HG03280 (cell line): ENCODE measurements at regions not wholly inside any gene's neighbourhood (a gene's known extent, or its start where the extent isn't known, plus 50 kb on each side); places are given as distances from the start of the nearest gene placed in this dataset.

Source experiments
- ATAC-seq: cut with Tn5 transposase; IDR thresholded peaks from one replicate; pipeline ENCODE4 v1.9.1; 2021; ENCODE audit warnings: mild to moderate bottlenecking, moderate library complexity; ENCODE audit not compliant: unreplicated experiment

DNA sequence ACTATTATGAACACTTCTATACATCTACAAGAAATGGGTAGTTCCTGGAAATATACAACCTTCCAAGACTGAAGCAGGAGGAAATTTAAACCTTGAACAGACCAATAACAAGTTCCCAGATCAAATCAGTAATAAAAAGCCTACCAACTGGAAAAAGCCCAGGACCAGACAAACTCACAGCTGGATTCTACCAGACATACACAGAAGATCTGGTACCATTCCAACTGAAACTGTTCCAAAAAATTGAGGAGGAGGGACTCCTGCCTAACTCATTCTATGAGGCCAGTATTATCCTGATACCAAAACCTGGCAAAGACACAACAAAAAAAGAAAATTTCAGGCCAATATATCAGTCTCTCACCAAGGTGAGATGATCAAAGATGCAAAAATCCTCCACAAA lies 189.4 kb downstream of the RPS29 start:
- ATAC-seq: no peak

DNA sequence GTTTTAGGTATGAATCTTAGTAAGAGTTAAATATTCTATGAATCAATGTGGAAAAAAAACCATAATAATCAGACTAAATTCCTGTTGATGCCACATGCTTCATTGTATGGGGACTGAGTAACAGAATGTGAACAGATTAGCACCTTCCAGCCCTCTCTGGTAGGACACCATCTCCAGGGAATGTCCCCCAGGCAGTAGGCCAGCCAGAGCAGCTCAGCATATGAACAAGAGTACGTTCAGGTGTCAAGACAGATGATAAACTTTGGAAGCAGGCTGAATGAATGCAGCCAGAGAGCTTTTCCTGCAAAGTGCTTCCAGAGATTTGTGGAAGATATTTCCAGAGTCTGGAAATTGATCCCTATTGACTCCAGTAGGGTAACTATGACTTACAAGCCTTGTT lies 204.4 kb downstream of the RPS29 start:
- ATAC-seq: no peak

DNA sequence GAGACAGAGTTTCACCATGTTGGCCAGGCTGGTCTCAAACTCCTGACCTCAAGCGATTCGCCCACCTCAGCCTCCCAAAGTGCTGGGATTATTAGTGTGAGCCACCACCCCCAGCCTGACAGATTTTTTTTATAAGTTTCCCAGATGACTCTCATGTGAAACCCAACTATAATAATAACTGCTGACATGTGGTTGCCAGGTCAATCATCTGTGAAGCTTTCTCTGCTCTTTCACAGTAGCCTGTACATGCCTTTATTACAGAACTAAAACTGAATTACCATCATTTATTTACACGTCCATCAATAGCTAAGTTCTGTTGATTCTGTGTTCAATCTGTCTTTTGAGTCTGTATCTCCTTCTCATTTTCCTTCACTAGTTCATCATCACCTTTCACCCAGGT lies 218.5 kb downstream of the RPS29 start:
- no peak for ATAC-seq

DNA sequence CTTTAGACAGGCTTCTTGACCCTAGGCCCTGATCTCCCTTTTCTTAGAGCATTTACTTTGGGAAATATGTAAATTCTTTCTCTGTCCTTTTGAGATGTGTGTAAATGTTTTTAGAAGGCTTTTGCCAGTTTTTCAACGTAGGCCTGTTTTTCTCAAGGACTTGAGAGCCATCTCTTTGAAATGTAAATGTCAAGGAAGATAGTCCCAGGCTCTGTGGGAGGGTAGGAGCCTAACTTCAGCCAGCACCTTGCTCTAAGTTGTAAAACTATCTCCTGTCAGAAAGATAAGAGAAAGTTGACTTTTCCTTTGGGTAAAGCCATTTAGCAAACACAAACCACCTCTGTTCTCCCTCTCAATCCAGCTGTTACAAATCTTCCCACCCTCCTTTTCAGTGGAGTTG lies 219.8 kb downstream of the RPS29 start:
- ATAC-seq: no peak

DNA sequence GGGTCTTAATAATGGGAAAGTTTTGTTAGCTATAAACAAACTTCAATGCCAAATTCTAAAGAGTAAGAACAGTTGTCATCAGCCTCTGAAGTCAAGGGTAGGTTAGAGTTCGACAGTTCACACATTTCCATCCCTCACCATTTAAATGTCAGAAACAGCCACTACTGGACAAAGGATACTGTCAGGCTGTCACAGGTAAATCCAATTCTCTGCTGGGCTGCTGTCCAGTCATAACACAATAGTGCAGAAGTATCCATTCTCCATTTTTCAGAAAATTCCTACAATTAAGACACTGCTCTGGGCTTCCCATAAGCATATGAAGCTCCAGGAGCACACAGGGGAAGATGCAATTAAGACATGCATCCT lies 221.4 kb downstream of the RPS29 start:
- ATAC-seq: no peak

DNA sequence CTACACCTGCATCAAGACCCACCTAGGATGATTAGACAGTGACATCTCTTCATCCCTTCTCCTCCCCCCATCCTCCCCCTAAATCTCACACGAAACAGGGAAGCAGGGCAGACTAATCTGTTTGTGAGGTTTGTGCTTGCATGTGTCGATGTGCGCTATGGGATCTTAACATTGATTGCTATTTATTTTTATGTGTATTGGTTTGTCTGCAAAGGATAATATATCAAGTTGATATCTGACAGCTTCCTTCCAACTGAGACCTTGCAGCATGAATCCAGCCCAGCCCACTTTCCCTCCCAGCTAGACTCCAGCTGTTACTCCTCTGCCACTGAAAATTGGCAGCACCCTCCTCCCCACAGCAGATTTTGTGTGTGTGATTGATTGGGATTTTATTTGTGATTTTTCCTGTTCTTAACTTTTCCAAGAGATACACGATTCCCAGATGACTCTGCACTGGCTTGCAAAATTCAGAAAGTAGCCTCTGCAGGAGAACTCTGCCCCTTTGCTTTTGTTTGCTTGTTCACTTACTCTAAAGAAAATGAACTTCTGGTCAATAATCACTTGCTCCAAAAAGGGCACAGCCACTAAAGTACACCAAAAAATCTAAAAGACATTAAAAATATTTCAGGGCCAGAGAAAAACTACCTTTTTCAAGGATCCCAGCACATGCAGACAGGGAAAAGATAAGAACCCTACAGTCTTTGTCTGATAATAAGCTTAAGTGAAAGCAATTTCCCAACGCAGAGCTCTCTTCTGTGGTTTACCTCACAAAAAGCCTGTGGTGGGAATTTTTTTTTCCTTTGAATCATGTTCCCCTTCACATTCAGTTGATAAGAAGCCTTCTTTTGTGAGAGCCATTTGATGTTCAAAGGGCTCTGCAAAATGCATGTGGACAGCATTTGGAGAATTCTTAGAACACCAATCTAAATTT lies 222.1 kb downstream of the RPS29 start:
- ATAC-seq: no peak

DNA sequence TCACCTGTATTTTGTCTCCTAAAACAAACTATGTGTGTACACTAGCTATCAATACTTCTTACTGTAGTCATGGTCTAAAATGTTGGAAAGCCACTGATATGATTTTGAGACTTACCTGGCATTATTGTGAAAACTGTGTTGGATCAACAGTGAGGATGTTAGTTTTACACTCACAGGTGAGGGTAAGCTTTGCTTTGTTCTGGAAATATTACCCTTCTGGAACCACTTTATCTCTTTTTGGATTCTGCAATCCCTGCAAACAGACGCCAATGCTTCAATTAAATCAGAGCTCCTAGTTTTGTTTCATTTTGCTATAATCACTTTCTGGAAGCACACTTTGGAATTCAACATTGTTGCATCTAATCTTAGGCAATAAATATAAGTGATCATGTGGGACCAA lies 223.3 kb downstream of the RPS29 start:
- no peak for ATAC-seq

DNA sequence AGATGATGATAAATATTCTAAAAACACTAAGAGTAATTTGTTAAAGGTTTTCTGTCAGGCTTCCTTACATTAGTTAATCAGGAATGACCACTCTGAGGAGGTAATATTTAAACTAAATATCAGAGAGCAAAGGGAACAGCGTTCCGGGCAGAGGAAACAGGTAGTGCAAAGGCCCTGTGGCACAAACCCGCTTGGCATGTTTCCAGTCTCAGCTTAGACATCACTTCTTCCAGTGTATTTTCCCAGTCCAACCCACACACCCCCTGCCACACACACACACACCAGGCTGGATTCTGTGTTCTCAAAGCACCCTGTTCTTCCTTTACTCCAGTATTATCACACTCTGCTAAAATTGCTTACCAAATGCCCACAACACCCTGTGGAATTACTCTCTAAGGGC lies 247.1 kb downstream of the RPS29 start:
- ATAC-seq: no peak

DNA sequence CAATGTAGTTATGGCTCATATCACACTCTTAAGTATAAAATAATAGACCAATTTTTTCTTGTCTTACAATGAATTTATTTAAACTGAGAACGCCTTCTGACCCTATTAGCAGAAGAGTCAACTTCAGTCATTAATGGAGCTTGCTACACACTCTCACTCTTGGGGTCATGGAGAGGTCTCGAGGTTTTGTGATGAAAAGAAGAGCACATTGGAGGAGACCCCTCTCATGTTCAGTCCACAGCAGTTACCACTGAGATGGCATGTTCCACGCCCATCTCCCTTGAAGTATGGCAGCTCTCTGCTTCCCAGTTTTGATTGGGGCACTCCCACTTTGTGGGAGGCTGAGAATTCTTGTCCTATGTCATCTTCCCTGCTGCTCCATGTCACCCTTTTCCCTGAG lies 266.4 kb downstream of the RPS29 start:
- no peak for ATAC-seq

DNA sequence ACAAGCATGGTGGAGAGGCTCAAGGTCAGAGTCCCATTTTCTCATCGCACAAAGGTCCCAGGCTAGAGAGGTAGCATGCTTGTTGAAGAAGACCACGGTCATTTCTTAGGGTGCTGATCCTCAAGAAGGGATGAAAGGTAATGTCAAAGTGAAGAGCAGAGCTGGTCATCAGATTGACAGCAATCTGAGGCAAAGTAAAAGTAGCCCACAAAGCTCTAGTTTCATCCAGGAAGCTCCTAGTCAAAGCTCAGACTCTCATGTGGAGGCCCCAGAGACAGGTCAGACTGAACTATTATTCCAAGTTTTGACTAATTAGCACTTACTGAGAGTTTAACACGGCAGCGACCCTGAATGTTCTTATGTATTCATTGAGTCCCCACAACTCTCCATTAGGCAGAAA lies 270.6 kb downstream of the RPS29 start:
- ATAC-seq: no peak

DNA sequence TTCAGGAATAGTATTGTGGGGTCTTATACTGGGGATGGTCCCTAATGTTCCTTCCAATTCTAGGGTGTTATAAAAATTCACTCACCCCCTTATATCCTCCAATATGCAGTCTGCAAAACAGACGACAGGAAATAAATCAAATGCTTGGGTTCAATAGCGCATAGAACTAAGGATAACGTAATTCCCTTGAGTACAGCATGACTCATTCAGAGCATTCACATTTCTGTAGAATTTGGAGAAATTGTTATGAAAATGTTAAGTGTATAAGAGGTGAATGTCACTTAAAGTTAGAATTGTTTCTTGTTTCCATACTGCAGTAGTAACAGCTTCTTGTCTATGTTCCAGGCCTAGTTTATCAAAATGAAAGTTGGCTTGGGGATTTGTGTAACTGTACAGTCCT lies 271.4 kb downstream of the RPS29 start:
- no peak for ATAC-seq

DNA sequence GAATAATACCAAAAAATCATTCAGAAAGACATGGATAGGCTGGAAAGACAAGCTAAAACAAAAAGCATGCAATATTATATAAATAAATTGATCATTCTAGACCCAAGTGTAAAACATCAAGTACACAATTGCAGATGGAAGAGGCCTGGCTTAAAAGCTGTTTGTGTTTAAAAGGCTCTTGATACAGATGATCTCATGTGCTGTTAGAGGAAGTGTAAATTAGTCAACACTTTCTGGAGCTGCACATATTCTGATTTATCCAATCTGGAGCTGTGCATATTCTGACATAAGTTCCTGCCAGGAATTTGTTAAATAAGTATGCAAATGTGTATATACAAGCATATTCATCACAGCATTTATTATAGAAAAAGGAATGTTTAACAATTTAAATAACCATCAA lies 273.1 kb downstream of the RPS29 start:
- no peak for ATAC-seq

DNA sequence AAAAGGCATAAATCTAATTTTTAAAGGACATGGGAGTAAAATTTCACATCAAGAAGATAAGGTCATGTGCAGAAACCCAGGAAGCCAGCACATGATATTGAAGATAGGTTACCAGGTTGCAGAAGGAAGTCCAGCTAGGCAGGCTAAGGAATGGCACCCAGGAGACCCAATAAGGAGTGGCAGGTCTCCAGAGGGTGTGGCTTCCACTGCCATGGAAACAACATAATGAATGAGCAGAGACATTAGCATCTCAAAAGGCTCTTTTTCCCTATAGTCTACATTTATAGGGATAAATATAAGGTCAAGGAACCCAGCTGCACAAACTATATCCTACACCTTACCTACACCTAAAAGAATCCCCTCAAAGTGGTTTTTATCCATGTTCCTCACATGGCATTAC lies 275.9 kb downstream of the RPS29 start:
- no peak for ATAC-seq

DNA sequence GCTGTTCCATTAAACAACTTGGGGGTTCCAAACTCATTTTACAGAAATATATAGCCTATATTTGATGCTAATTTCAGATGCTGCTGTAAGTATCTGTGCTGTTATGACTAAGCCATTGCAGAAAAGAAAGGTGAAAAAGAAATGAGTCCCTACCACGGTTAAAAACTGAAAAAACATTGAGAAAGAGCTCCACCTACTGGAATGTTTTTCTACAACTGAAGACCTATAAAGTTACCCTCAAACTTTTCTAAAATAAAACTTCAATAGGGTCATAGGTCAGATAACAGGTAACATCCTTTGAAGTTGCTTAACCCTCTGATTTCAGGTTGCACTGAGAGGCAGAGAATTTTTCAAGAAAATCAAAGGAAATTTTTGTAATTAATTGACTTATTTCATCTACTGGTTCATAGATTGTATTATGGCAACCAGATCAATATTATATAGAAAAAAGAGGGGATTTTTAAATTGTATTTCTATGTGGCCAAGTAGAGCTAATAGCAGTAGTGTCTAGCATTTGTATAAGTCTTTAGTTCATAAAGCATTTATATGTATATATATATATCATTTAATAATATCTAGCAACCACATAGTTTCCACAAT lies 279.9 kb downstream of the RPS29 start:
- peak; percentile 73 for ATAC-seq

DNA sequence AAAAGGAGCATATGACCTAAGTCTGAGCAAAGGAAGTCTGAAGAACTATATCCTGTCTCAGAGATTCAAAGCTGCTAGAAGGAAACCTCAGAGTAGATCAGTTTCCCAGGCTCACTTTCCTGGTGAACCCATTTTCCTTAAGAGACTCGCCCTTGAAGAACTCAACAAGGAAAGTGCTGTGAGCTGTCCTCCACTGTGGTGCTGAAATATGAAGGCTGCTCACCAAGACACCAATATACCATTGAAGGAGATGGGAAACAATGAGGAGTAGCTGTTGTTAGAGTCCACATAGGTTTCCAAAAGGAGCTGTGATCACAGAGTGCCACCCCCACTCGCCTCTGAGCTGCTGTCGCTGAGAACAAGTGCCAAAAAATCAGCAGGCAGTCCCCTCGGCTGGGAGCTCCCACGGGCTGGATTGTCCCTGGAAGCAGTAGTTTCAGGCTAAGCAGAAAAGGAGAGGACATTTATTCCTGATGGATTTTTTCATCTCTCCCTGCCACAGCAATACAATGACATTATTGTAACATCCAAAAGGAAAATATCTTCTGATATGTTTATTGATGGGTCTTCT lies 282.1 kb downstream of the RPS29 start:
- no peak for ATAC-seq

DNA sequence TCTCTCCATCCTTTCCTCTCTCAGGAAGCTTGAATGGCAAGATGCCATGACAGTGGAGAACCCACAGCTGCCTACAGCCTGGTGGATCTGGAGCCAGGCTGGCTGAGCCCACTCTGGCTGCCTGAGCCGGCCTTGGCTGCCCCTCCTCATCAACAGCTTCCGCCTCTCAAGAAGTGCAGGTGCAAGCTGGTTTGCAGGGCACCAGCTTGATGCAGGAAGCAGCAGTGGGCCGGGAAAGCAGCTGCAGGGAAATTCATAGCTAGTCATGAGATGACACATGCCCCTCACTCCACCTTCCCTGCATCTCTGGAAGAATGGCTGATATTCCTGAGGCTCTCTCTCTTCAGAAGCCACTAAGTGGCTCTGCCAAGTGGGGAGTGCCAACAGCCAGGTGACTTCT lies 289.1 kb downstream of the RPS29 start:
- ATAC-seq: no peak

DNA sequence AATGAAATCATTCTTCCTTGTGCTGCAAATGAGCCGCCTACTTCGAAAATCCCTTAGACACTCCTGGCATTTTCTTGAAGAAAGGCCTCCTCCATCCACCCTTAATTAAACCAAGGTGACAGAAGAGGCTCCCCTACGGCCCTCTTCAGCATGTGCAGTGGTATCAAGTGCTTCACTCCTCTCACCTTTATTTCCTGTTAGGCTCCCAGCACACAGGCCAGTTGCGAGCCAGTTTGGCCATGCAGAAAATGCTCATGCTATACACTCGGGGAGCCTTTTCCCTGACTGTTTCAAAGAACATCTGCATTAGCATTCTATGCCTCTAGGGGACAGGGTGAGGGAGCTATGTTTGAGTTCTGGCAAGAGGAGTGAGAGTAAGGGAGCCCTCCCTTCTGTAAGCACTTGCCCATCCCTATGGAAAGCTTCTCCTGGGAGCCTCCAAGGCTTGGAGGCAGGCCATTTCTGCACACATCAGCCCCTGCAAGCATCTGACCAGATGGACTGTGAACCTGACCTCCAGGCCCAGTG lies 291.5 kb downstream of the RPS29 start:
- ATAC-seq: no peak

DNA sequence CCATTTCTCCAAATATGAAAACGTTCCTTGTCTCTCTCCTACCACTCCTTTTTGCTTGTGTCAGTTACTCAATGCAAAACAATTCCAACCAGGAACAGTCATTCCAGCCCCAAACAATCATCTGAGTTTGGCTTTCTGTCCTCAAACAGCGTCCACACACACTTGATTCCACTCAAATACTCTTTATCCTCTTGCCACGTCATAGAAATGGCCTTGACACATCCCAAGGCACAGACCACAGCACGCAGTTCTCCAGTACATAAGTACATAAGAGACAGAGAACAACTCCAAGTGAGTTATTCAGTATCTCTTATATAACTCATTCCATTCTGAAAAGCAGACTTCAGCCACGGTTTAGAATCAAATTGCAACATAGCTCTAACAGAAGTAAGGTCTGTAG lies 299.2 kb downstream of the RPS29 start:
- no peak for ATAC-seq

DNA sequence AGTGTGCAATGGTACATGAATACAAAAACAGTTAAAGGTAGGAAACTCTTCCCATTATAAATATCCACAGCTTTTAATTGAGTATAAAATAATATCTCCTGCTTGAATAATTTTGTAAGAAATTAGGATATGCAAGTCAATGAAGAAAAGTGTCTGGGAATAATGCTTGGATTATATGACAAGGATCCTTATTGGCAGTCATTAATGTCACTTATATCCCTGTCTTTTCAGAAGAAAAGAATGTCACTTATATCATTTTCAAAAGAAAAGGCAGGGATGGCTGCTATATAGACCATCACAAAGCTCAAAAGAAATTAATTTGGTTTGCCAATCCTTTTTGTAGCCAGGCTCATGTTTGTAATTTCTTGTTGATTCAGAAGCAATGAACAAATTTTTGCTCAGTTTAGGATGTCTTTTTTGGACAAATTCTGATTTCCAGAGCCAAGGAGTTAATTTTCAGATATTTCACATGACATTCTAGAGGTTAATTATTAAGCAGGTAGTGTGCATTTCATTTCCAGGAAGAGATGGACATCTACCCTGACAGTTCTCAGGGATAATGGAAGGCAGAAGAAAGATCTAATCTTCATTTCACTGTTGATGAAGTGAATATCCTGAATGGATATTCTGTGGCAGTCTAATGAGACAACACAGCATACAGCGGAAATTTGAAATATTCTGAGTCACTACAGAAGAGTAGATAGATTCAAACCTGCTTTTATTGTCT lies 299.8 kb downstream of the RPS29 start:
- no peak for ATAC-seq

DNA sequence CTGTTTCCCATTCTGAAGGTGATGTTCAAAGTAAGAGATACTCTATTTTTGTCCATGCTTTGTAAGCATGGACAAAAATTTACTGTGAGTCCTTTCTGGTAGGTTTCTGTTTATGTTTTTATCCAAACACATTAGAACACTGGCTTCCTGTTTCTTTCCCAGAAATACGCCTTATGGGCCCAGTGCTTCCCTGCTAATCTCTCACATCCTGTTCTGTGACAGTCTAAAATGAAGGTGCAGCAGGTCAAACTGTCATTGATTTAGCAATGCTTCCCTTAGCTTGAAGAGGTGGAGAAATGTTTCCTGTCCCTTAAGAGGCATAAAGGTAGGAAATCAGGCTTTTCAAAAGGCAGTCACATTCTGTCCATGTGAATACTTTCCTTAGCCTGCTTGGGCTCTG lies 305.6 kb downstream of the RPS29 start:
- ATAC-seq: no peak

DNA sequence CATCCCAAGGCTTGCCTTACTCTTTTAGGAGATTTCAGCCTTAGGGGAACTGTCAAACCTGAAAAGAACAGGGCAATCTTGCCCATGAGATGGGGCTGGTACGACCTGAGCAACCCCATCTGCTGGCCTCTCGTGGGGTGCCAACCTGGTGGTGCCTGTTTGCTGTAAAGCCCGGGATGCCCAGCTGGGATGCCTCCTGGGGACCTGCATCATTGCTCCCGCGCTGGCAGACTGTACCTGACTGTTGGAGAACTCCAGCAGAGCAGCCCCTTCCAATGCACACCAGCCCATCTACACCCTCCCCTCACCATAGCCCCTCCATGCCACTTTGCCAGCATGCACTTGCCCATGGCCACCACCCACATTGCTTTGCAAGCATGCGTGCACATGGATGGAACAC lies 335.7 kb downstream of the RPS29 start:
- ATAC-seq: no peak
